SK-N-SH treated with all-trans-retinoic acid at 6 μM for 48 hours (cell line): ENCODE measurements at regions not wholly inside any gene's neighbourhood (a gene's known extent, or its start where the extent isn't known, plus 50 kb on each side); places are given as distances from the start of the nearest gene placed in this dataset.

Experiments used
- ATAC-seq: fragments of 200-7000 bp; cut with Tn5 transposase; 3 replicates; pipeline ENCODE4 v1.9.1; 2020; ENCODE audit warnings: mild to moderate bottlenecking, moderate library complexity
- ARNTL ChIP-seq: fragments of 450-650 bp; formaldehyde crosslinking; IDR thresholded peaks from 2 replicates; pipeline ENCODE4 v1.5.0; 2020; ENCODE audit warnings: low read depth, mild to moderate bottlenecking, moderate library complexity, borderline replicate concordance
- CSDC2 ChIP-seq: fragments of 250-450 bp; sonication (Bioruptor Pico); IDR thresholded peaks from 2 replicates; pipeline ENCODE4 v1.5.0; 2020; ENCODE audit warnings: mild to moderate bottlenecking, moderate library complexity
- CSRNP3 ChIP-seq: fragments of 250-450 bp; sonication (Bioruptor Pico); IDR thresholded peaks from 2 replicates; pipeline ENCODE4 v1.5.1; 2021; ENCODE audit warnings: mild to moderate bottlenecking, moderate library complexity
- ESRRG ChIP-seq: fragments of 250-450 bp; sonication (Bioruptor Pico); IDR thresholded peaks from 2 replicates; pipeline ENCODE4 v1.6.1; 2021; ENCODE audit warnings: mild to moderate bottlenecking
- GLIS3 ChIP-seq: fragments of 250-450 bp; sonication (Bioruptor Pico); IDR thresholded peaks from 2 replicates; pipeline ENCODE4 v1.5.0; 2020; ENCODE audit warnings: mild to moderate bottlenecking, moderate library complexity
- ISL1 ChIP-seq: fragments of 250-450 bp; sonication (Bioruptor Pico); IDR thresholded peaks from 2 replicates; pipeline ENCODE4 v2.1.2; 2022; ENCODE audit warnings: mild to moderate bottlenecking, moderate library complexity
- OSR1 ChIP-seq: fragments of 250-450 bp; sonication (Bioruptor Pico); IDR thresholded peaks from 2 replicates; pipeline ENCODE4 v1.8.0; 2022; ENCODE audit warnings: moderate library complexity, mild to moderate bottlenecking, inconsistent platforms
- PATZ1 ChIP-seq: fragments of 250-450 bp; sonication (Bioruptor Pico); IDR thresholded peaks from 2 replicates; pipeline ENCODE4 v1.8.0; 2020; ENCODE audit warnings: mild to moderate bottlenecking, moderate library complexity, borderline replicate concordance
- POU6F1 ChIP-seq: fragments of 250-450 bp; sonication (Bioruptor Pico); IDR thresholded peaks from 2 replicates; pipeline ENCODE4 v1.8.0; 2021; ENCODE audit warnings: low read depth, mild to moderate bottlenecking, moderate library complexity, borderline replicate concordance
- PPARA ChIP-seq: fragments of 250-450 bp; sonication (Bioruptor Pico); IDR thresholded peaks from 2 replicates; pipeline ENCODE4 v1.5.0; 2020; ENCODE audit warnings: mild to moderate bottlenecking, borderline replicate concordance
- RARB ChIP-seq: fragments of 250-450 bp; sonication (Bioruptor Pico); IDR thresholded peaks from 2 replicates; pipeline ENCODE4 v1.8.0; 2021; ENCODE audit warnings: mild to moderate bottlenecking, moderate library complexity
- SNAI2 ChIP-seq: fragments of 250-450 bp; sonication (Bioruptor Pico); IDR thresholded peaks from 2 replicates; pipeline ENCODE4 v1.5.0; 2020; ENCODE audit warnings: mild to moderate bottlenecking, moderate library complexity
- TSHZ2 ChIP-seq: fragments of 250-450 bp; sonication (Bioruptor Pico); IDR thresholded peaks from 2 replicates; pipeline ENCODE4 v1.5.0; 2020; ENCODE audit warnings: mild to moderate bottlenecking, moderate library complexity
- ZC3H10 ChIP-seq: fragments of 250-450 bp; sonication (Bioruptor Pico); IDR thresholded peaks from 2 replicates; pipeline ENCODE4 v1.5.1; 2021; ENCODE audit warnings: mild to moderate bottlenecking, moderate library complexity
- ZFP3 ChIP-seq: fragments of 250-450 bp; sonication (Bioruptor Pico); IDR thresholded peaks from 2 replicates; pipeline ENCODE4 v1.5.0; 2020; ENCODE audit warnings: mild to moderate bottlenecking, moderate library complexity
- ZFP30 ChIP-seq: fragments of 450-650 bp; formaldehyde crosslinking; IDR thresholded peaks from 2 replicates; pipeline ENCODE4 v1.5.0; 2022; ENCODE audit warnings: mild to moderate bottlenecking, moderate library complexity
- ZNF565 ChIP-seq: fragments of 450-650 bp; formaldehyde crosslinking; conservative IDR thresholded peaks from 2 replicates; pipeline ENCODE4 v1.5.0; 2020; ENCODE audit warnings: low read depth, mild to moderate bottlenecking, moderate library complexity
- ZNF70 ChIP-seq: fragments of 450-650 bp; formaldehyde crosslinking; IDR thresholded peaks from 2 replicates; pipeline ENCODE4 v1.5.0; 2020; ENCODE audit warnings: mild to moderate bottlenecking, moderate library complexity
- ZNF8 ChIP-seq: fragments of 450-650 bp; formaldehyde crosslinking; IDR thresholded peaks from 2 replicates; pipeline ENCODE4 v1.5.0; 2020; ENCODE audit warnings: mild to moderate bottlenecking, moderate library complexity

- TF ChIP-seq ISL1 (CRISPR knock-in tag), result no peak
- no peak for TF ChIP-seq ZFP3 (CRISPR knock-in tag)
- TF ChIP-seq CSDC2 (CRISPR knock-in tag), result no peak
- TF ChIP-seq ESRRG, result no peak
- TF ChIP-seq ZNF8 (CRISPR knock-in tag), result no peak
- TF ChIP-seq ZFP30, result no peak
- TF ChIP-seq ARNTL, result no peak
- TF ChIP-seq ZNF565 (CRISPR knock-in tag), result no peak
- TF ChIP-seq, all 23 proteins: peak for 0
- no peak for ATAC-seq
These were observed 124.2 kb downstream of the TMEM161B start for GRCh38 chr5:88144219-88145001.

GRCh38 chr5:88143693-88144218 is 124.9 kb downstream of the TMEM161B start:
- no peak for ATAC-seq
- TF ChIP-seq POU6F1 (CRISPR knock-in tag), result no peak

- no peak for ATAC-seq
- TF ChIP-seq TSHZ2 (no peak), ZNF565 (CRISPR knock-in tag) (no peak), PATZ1 (CRISPR knock-in tag) (no peak), ESRRG (no peak), GLIS3 (CRISPR knock-in tag) (no peak)
These were observed 125.6 kb downstream of the TMEM161B start for GRCh38 chr5:88142886-88143692.

- ATAC-seq, result no peak
- TF ChIP-seq CSDC2 (CRISPR knock-in tag), result no peak
- no peak for TF ChIP-seq ZNF70 (CRISPR knock-in tag)
- no peak for TF ChIP-seq SNAI2 (CRISPR knock-in tag)
- TF ChIP-seq ARNTL, result no peak
- no peak for TF ChIP-seq RARB (CRISPR knock-in tag)
- no peak for TF ChIP-seq TSHZ2
- no peak for TF ChIP-seq ZNF565 (CRISPR knock-in tag)
- no peak for TF ChIP-seq ISL1 (CRISPR knock-in tag)
- no peak for TF ChIP-seq POU6F1 (CRISPR knock-in tag)
- TF ChIP-seq PPARA (CRISPR knock-in tag), result no peak
- no peak for TF ChIP-seq PATZ1 (CRISPR knock-in tag)
- no peak for TF ChIP-seq CSRNP3 (CRISPR knock-in tag)
- no peak for TF ChIP-seq OSR1 (CRISPR knock-in tag)
- TF ChIP-seq ZC3H10, result no peak
- TF ChIP-seq ZNF8 (CRISPR knock-in tag), result no peak
These were observed 126.1 kb downstream of the TMEM161B start for GRCh38 chr5:88142636-88142885.
